GM12892 (cell line): ENCODE measurements at regions not wholly inside any gene's neighbourhood (a gene's known extent, or its start where the extent isn't known, plus 50 kb on each side); places are given as distances from the start of the nearest gene placed in this dataset.

Experiments used
- POLR2A ChIP-seq: IDR thresholded peaks from 2 replicates; pipeline ENCODE4 v1.6.1; 2011; ENCODE audit warnings: low read depth, low read length, control low read depth
- POLR2AphosphoS5 ChIP-seq: IDR thresholded peaks from 2 replicates; pipeline ENCODE4 v1.6.1; 2011; ENCODE audit warnings: low read depth, low read length, control low read depth
- TAF1 ChIP-seq: IDR thresholded peaks from 2 replicates; pipeline ENCODE4 v1.6.1; 2011; ENCODE audit warnings: low read depth, mild to moderate bottlenecking, control low read depth, low read length, borderline replicate concordance

GRCh38 chr2:200155652-200156051 is 150.8 kb upstream of the SPATS2L start:
- TF ChIP-seq POLR2A (no peak), POLR2AphosphoS5 (no peak), TAF1 (no peak)
